GM12874 (cell line): ENCODE measurements at regions not wholly inside any gene's neighbourhood (a gene's known extent, or its start where the extent isn't known, plus 50 kb on each side); places are given as distances from the start of the nearest gene placed in this dataset.

Source experiments
- CTCF ChIP-seq: IDR thresholded peaks from 2 replicates; pipeline ENCODE4 v1.5.1; 2011; ENCODE audit warnings: low read depth, mild to moderate bottlenecking, control low read depth, low read length, moderate library complexity; ENCODE audit not compliant: insufficient read depth

GRCh38 chr5:58383448-58383847, 76.4 kb downstream of the PLK2 start:
- no peak for TF ChIP-seq CTCF

- no peak for TF ChIP-seq CTCF
These were observed 77.8 kb downstream of the PLK2 start for GRCh38 chr5:58382131-58382534.

GRCh38 chr5:58381566-58381965, 78.3 kb downstream of the PLK2 start:
- no peak for TF ChIP-seq CTCF

- TF ChIP-seq CTCF = no peak
These were observed 79.2 kb downstream of the PLK2 start for GRCh38 chr5:58380655-58381054.

- TF ChIP-seq CTCF = no peak
These were observed 81.1 kb downstream of the PLK2 start for GRCh38 chr5:58378613-58379390.

GRCh38 chr5:58370606-58371005, 89.3 kb downstream of the PLK2 start:
- TF ChIP-seq CTCF = no peak

- no peak for TF ChIP-seq CTCF
These were observed 90.2 kb downstream of the PLK2 start for GRCh38 chr5:58369513-58370190.
